GM21423 (cell line): ENCODE measurements at regions not wholly inside any gene's neighbourhood (a gene's known extent, or its start where the extent isn't known, plus 50 kb on each side); places are given as distances from the start of the nearest gene placed in this dataset.
"Not testable (repeated sequence)": the region's sequence is repeated elsewhere in the genome, so short reads cannot be mapped to it uniquely, and the experiment has no call there.

ENCODE experiments used
- ATAC-seq: cut with Tn5 transposase; IDR thresholded peaks from one replicate; pipeline ENCODE4 v1.9.1; 2021; ENCODE audit warnings: mild to moderate bottlenecking, moderate library complexity; ENCODE audit not compliant: unreplicated experiment

DNA sequence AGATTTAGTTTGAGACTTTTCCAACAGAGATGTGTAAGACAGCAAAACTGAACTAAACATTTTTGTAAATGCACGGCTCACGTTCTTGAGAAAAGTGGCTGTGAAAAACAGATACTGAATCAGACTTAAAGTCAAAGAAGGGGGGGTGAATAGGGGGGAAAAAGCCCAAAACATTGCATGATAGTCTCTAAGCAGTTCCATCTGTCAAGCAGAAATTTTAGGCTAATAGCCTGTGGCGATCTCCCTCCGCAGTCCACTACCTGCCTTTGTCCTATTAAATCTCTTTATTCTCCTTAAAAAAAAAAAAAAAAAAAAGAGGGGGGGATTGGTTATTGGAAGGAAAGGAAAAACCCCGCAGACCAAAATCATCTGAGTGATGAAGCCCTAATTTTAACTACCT is 217.6 kb upstream of the NFIA start:
- no peak for ATAC-seq

DNA sequence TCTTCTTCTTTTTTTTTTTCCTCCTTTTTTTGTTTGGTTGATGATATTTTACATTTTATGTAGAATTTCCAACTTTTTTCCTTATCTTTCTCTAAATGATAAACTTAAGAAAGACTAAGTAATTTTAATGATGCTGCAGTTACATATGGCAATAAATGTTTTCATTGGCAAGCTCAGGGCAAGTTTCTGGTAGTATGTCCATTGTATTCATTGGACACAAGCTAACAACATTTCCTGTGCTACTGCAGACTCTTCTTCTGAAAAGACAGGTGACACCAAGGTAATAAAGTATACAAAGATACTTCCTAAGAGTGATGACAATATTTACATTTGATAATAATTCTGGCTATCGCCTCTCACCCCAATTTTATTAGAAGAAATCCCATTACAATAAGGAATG is 219.2 kb upstream of the NFIA start:
- no peak for ATAC-seq

DNA sequence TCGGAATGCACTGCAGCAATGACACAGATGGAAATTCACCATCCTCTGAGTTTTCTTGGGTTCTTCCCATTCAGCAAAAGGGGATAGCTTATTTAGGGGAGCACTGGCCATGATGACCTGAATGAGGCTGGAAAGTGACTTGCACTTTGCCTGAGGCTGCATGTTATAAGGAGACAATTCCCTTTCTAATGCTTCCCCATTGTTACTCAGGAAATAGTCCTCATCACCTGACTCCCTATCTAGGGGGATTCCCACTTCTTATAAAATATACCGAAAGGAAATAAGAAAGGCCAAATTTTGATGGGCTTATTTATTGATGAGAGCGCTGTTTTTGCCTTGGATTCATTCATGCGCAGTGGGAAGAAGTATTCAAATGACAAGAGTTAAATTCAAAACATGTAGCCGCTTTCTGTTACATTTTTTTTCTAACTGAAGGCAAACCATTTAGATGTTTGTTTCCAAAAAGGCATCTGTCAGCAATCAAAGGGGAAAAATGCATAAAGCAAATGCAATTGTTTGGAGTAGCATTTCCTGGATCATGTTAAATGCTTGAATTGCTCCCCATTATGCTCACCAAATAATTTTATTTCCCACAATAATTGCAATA is 220.3 kb upstream of the NFIA start:
- ATAC-seq, result no peak

DNA sequence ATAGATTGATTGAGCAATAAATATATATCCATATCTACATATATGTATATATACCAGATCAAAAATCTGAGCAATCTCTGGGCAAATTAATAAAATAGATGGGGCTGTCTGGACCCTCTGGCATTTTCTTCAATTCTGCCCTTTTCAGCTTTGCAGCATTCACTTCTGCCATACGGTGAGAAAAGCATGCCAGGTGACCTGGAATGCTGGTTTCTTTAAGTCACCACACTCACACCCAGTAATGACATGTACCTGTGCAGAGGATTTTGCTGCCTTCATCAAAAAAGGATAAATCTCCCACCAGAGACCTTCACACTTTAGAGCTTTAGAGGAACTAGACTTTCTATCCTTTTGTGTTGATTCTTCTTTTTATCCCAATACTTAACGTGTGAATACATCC is 223.2 kb upstream of the NFIA start:
- ATAC-seq, result no peak

DNA sequence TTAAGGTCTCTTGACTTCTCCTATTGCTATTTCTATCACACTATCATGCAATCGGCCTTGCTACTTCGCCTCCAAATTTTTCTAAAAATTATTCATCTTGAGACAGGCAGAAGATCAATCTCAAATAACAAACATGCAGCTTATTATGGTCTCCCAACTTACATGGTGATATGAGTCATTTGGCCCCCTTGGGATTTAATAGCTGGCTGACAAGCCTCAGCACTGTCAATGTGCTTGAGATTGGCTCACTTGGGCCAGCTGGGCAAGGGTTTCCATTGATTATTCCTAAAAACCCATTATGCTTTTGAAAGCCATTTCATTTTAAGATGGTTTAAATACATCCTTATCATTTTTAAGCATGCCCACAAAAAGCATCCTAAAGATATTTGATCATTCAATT is 224.5 kb upstream of the NFIA start:
- no peak for ATAC-seq

DNA sequence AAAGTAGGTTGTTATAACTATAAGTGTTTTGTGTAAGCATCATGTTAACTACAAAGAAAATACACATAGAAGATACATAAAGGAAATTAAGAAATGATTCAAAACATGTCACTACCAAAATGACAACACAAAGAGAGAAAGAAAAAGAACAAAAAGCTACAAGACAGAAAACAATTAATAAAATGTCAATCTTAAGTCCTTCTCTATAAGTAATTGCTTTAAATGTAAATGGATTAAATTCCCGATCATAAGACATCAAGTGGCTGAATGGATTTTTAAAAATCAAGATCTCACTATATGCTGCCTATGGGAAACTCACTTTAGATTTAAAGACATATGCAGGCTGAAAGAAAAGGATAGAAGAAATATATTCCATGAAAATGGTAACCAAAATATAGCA is 232.3 kb upstream of the NFIA start:
- ATAC-seq, result no peak

DNA sequence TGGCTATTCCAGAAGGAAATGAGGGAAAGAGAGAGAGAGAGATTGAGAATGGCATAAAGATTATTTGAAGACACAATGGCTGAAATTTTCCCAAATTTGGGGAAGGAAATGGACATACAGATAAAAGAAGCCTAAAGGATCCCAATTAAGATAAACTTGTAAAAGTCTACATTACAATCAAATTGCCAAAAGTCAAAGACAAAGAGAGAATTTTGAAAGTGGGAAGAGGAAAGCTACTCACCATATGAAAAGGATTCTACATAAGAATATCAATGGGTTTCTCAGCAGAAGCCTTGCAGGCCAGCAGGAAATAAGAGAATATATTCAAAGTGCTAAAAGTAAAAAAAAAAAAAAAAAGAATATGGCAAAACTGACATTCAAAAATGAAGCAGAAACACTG is 233.0 kb upstream of the NFIA start:
- no peak for ATAC-seq

DNA sequence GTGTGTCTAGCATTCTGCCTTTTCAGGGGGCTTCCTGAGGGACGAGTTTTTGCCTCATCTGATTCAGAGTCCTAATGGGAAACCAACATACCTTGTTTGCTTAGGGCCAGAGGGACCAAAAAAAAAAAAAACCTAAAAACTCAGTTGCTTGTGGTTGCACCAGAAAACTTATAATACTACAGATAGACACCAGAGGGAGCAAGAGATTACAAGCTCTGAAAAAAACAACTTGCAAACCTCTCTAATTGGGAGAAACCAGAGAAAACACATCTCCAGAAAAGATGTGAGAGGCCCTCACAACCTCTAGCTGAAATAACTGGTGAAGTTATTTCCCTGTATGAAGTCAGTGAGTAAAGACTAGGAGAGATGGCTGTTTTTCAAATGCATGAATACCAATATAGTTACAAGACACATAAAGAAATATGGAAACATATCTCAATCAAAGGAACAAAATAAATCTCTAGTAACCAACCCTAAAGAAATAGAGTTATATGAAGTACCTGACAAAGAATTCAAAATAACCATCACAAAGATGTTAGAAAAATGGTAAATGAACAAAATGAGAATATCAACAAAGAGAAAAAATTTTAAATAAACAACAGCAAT is 233.7 kb upstream of the NFIA start:
- ATAC-seq, result no peak

DNA sequence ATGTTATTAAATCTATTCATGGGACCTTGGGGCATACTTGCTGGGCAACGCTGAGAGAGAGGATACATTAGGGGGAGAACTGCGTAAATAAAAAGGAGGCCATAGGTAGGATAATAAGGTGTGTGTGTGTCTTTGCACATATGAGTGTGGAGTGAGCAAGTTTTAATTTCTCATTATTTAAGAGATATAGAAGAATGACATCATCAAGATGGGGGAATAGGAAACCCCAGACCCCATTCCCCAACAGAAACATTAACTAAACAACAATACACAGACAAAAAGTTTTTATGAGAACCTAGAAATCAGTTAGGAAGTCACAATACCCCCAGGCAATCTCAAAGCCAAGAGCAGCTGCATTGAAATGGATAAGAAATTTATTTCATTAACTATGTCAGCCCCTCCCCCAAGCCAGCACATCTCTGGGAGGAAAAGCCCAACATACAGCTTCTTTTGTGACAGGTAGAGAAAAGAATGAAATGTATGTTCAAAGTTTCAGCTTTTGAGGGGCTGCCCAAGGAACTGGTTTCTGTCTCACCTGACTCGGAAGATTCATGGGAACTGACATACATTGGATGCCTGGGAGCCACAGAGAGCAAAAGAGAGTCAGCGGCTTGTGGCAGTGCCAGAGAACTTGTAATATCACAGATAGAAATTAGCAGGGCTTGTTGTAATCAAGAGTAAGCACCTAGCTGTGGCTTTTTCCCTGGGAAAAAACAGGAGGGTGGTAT is 234.3 kb upstream of the NFIA start:
- no peak for ATAC-seq

DNA sequence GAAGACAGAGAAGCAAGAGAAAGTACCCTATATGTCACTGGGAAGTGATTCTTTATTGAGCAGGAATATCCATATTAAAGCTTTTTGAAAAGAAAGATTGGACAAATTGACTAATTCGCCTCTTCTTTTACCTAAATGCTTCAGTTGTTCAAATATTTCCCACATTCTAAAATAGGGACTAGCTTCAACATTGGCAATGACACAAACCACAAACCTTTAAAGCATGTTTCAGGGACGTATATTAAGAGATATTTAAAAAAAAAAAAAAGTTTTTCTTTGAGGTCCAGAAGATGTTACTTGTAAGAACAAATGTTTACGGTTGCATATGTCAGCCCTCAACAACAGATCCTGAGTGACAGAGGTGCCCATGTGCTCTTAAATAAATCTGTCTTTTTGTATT is 235.0 kb upstream of the NFIA start:
- ATAC-seq, result no peak

DNA sequence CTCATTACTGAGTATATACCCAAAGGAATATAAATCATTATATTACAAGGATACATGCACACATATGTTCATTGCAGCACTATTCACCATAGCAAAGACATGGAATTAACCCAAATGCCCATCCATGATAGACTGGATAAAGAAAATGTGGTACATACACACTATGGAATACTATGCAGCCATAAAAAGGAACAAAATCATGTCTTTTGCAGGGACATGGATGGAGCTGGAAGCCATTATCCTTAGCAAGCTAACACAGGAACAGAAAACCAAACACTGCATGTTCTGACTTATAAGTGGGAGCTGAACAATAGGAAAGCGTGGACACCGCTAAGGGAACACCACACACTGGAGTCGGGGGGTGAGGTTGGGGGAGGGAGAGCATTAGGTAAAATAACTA is 236.7 kb upstream of the NFIA start:
- ATAC-seq, result not testable (repeated sequence)

DNA sequence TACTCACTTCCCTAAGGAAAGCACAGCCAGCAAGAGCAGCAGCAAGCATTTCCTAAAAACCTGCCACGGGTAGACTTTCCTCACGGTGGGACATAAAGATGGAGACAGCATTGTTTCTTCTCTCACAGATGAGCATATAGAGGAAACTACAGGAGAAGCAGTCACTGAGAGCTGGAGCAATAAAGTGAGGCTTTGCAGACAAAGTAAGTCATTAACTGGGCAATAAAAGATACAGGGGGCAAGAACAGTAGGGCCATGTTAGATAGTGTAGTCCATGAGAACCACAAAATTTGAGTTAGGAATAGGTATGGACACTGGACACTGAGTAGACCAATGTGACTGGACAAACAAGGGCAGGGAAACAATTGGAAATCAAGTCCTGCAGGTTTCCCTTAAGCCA is 240.1 kb upstream of the NFIA start:
- ATAC-seq, result no peak

DNA sequence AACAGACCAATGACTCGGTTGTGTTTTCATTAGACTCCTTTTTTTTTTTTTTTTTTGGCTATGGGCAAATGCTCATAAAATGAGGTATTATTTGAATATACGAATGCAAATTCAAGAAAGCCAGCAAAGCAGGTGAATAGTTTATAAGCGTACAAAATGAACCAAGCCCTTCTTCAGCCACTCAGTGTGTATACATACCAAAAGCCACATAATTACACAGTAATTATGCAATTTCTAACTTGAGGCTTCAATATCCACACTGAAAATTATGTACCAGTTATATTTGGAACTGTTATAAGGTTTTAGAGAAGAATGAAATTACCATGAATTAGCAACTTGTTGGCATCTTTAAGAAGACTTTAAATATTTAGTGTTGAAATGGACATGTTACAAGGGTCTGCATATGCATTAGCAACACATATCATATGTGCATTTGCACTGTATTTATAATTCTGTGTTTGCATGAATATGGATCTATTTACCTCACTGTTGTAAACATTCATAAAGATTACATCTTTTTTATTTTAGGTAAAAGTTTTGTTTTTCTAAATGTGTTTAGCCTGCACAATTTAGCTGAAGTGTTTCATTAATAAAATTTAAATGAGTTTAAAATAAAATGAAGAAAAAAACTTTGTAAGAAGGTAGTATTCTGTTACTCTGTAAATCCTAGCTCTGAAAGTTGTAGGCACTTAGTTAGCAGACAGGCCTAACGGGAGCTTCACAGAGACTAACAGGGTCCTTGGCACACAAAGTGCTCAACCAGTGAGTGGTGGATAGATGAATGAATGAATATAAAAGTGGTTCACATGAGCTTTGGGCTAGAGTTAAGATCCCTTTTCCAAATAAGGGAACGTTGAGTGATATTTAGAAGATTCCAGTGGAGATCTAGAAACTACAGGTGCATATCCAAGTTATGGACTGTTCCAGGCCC is 241.0 kb upstream of the NFIA start:
- no peak for ATAC-seq

DNA sequence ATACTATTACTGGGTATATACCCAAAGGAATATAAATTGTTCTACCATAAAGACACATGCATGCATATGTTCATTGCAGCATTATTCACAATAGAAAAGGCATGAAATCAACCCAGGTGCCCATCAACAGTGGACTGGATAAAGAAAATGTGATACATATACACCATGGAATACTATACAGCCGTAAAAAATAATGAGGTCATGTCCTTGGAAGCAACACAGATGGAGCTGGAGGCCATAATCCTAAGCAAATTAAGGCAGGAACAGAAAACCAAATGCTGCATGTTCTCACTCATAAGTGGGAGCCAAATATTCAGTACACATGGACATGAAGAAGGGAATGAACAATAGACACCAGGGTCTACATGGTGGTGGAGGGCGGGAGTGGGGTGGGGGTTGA is 241.9 kb upstream of the NFIA start:
- not testable (repeated sequence) for ATAC-seq

DNA sequence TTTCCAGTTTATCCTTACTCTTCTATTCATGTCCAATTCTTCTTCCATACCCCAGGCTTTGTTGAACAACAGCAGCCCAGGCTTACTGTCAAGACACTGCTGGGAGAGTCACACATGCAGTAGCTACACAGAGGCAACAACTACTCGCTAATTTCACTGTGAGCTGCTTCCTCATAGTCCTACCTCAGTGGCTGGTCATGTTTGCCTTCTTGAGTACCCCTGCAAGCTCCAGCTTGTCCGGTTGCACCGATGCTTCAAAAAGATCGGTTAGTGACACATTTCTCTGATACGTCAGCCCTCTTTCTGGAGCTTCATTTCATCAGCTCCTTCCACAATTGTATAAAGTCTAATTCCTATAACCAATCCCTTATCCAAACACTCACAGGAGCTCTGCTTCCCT is 246.7 kb upstream of the NFIA start:
- ATAC-seq, result no peak

DNA sequence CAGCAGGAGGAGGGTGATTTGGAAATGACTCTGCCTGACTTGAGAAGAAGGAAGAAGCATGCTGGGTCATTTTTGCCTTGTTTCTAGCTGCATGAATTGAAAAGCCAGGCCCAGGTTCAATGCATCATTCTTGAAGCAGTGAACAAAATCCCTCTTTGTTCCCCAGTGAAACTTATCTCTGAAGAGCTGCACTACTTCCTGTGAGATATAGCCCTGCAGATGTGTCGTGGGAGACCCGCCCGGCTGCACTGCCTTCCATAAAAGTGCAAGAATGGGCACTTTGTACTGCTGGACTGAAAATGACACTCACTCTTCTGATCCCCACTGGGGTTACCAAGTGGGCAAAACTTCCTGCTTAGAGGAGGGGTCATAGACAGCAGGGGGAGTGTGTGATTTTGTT is 249.2 kb upstream of the NFIA start:
- ATAC-seq, result no peak

DNA sequence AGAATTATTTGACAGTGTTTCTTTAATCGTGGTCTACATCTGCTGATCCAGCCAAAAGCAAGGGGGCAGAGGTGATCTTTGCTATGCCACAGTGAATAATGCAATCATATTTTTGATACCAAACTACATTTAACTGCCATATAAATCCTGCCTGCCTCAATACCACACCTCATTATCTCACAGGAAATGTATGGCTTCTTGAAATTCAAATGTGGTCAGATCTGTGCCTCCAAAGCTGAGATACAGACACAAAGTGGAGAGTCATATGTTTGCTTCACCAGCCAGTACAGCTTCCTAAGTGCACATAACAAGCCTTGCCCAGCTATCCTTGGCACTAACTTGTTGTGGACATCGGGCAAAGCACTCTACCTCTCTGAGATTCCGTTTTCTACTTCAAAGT is 250.0 kb upstream of the NFIA start:
- no peak for ATAC-seq

DNA sequence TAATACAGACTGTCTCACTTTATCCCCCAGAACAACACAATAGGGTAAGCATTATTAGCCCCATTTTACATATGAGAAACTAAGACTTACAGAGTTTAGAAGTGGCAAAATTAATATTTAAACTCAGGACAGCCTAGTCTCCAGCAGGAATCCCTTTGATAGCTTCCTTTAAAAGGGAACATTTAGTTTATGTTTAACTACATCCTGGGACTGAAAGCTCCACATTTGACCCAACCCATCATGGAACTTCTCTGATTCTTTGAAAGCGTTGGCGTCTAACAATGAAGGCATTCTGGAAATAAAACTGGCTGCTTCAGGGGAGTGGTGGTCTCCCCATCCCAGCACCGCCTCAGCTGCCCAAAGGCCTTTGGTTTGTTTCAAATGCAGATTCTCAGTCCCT is 250.6 kb upstream of the NFIA start:
- no peak for ATAC-seq

DNA sequence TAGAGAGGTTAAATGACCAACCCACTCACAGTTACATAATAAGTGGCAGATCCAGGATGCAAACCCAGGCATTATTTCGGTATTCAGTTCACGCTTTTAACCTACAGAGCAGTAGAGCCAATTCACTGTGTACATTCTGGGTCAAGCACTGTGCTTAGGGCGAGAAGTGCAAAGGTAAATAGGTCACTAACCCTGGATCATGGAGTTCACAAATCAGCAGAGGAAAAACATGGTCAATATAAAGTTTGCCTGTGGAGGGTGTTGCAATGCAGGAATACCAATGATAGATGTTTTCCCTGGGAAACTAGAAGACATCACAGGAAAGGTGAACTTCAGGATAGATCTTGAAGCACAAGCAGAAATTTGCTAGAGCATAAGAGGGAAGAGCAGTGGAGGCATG is 253.4 kb upstream of the NFIA start:
- ATAC-seq, result no peak

DNA sequence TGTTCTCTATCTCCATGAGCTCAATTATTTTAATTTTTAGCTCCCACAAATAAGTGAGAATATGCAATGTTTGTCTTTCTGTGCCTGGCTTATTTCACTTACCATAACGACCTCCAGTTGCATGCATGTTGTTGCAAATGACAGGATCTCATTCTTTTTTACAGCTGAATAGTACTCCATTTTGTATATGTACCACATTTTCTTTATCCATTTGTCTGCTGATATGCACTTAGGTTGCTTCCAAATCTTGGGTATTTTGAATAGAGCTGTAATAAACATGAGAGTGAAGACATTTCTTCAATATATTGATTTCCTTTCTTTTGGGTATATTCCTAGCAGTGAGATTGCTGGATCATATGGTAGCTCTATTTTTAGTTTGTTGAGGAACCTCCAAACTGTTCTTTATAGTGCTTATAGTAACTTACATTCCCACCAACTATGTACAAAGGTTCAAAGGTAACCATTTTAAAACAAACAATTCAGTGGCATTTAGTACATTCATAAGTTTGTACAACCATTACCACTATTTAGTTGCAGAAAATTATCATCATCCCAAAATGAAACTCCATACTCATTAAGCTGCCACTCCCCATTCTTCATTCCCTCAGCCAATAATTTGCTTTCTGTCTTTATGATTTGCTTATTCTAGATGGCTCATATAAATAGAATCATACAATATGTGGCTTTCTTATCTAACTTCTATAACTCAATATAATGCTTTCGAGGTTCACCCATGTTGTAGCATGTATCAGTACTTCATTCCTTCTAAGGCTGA is 255.9 kb upstream of the NFIA start:
- ATAC-seq, result no peak

DNA sequence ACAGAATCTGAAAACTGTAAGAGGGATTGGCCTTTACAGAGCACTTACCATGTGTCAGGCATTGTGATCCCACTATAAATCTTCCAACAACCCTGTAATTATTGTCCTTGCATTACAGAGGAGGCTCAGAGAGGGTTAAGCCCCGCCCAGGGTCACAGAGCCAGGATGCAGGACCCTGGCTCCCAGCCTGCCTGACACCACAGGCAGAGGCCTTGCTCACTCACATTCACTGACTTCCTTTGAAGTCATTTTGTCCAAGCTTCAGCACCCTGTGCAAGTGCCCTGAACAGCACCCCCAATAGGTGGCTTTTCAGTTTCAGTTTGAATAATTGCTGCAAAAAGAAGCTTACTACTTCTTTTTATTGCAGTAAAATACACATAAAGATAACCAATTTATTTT is 256.8 kb upstream of the NFIA start:
- no peak for ATAC-seq
